H1 (cell line): ENCODE measurements at regions not wholly inside any gene's neighbourhood (a gene's known extent, or its start where the extent isn't known, plus 50 kb on each side); places are given as distances from the start of the nearest gene placed in this dataset.

ENCODE experiments used
- CTCF ChIA-PET: fragments of 300-600 bp; sonication (Branson Sonifier 250); formaldehyde crosslinking; loops from one replicate; lab custom pipeline; 2021; ENCODE audit not compliant: partially characterized antibody; lab: Charles Lee
- POLR2A ChIA-PET: fragments of 300-600 bp; sonication (Branson Sonifier 250); formaldehyde crosslinking; loops from one replicate; lab custom pipeline; 2021; ENCODE audit warnings: inconsistent platforms; ENCODE audit not compliant: partially characterized antibody; lab: Charles Lee
- DNase-seq, 2 experiments: peaks; one replicate each; pipeline versions ENCODE4 v3.0.0 to v3.0.0-alpha.2; 2010 to 2022; ENCODE audit warnings: low spot score in 2 of 2, low read depth in 1 of 2, mixed read lengths in 1 of 2
- FAIRE-seq: peaks from 2 replicates; lab custom pipeline; 2011; peaks lifted over from hg19 to GRCh38; lab: Jason Lieb, UNC
- H2AFZ ChIP-seq: 2 replicates; pipeline ENCODE4 v1.8.1; 2012; ENCODE audit warnings: low read length, inconsistent platforms
- H2AK5ac ChIP-seq: 2 replicates; pipeline ENCODE4 v1.6.1; 2013; ENCODE audit warnings: low read depth, low read length
- H2BK120ac ChIP-seq: replicated peaks from 2 replicates; pipeline ENCODE3; 2013; ENCODE audit warnings: low read depth, low read length, inconsistent platforms
- H2BK12ac ChIP-seq: 2 replicates; pipeline ENCODE4 v1.6.1; 2013; ENCODE audit warnings: low read depth, low read length
- H2BK15ac ChIP-seq: 2 replicates; pipeline ENCODE4 v1.6.1; 2013; ENCODE audit warnings: low read length
- H2BK20ac ChIP-seq: 2 replicates; pipeline ENCODE4 v1.6.1; 2013; ENCODE audit warnings: low read length
- H2BK5ac ChIP-seq: 2 replicates; pipeline ENCODE4 v1.6.1; 2013; ENCODE audit warnings: low read depth, low read length
- H3K14ac ChIP-seq: 2 replicates; pipeline ENCODE4 v1.6.1; 2013; ENCODE audit warnings: inconsistent platforms; ENCODE audit not compliant: insufficient read length
- H3K18ac ChIP-seq: 2 replicates; pipeline ENCODE4 v1.6.1; 2013; ENCODE audit warnings: low read length; ENCODE audit errors: extremely low read depth
- H3K23ac ChIP-seq: 2 replicates; pipeline ENCODE4 v1.6.1; 2013; ENCODE audit warnings: inconsistent platforms; ENCODE audit not compliant: insufficient read length
- H3K23me2 ChIP-seq: 2 replicates; pipeline ENCODE4 v1.6.1; 2013; ENCODE audit warnings: low read depth, low read length
- H3K27ac ChIP-seq: 2 replicates; pipeline ENCODE4 v1.6.1; 2011; ENCODE audit warnings: low read depth, low read length, inconsistent platforms
- H3K27me3 ChIP-seq, 4 experiments: replicated peaks in 1 of 4; 1 replicate in 1 of 4; 2 replicates in 3 of 4; pipeline versions ENCODE4 v1.6.1 to v1.8.1; 2011 to 2013; ENCODE audit warnings: low read length in 3 of 4, mild to moderate bottlenecking in 3 of 4, inconsistent platforms in 2 of 4, mixed read lengths in 2 of 4, moderate library complexity in 1 of 4; ENCODE audit not compliant: control insufficient read depth in 3 of 4, insufficient read depth in 3 of 4; ENCODE audit errors: extremely low read depth in 1 of 4
- H3K36me3 ChIP-seq, 4 experiments: 2 replicates each; pipeline versions ENCODE4 v1.6.1 to v1.8.1; 2011 to 2013; ENCODE audit warnings: mild to moderate bottlenecking in 4 of 4, low read length in 3 of 4, moderate library complexity in 2 of 4, control low read depth in 1 of 4, inconsistent platforms in 1 of 4; ENCODE audit not compliant: insufficient read depth in 4 of 4, control insufficient read depth in 2 of 4
- H3K4ac ChIP-seq: replicated peaks from 2 replicates; pipeline ENCODE3; 2013; ENCODE audit warnings: low read length, low read depth, mixed read lengths, inconsistent platforms; ENCODE audit not compliant: insufficient read length
- H3K4me1 ChIP-seq, 4 experiments: replicated peaks in 1 of 4; 1 replicate in 1 of 4; 2 replicates in 3 of 4; pipeline versions ENCODE4 v1.6.1 to v1.8.1; 2011 to 2013; ENCODE audit warnings: low read length in 3 of 4, inconsistent platforms in 2 of 4, mixed read lengths in 1 of 4; ENCODE audit not compliant: insufficient read depth in 4 of 4, control insufficient read depth in 3 of 4
- H3K4me2 ChIP-seq, 2 experiments: 2 replicates each; pipeline versions ENCODE4 v1.6.1 to v1.8.1; 2011 to 2013; ENCODE audit warnings: low read depth in 2 of 2, low read length in 2 of 2, control low read depth in 1 of 2, inconsistent platforms in 1 of 2, mild to moderate bottlenecking in 1 of 2; ENCODE audit not compliant: insufficient read depth in 1 of 2
- H3K4me3 ChIP-seq, 4 experiments: fragments of 200-600, 300-600 bp in 1 of 4; sonication (generic), shearing (Covaris generic), sonication (Bioruptor Twin) in 1 of 4; 2 replicates each; pipeline versions ENCODE4 v1.5.1 to v1.8.1; 2011 to 2016; ENCODE audit warnings: low read length in 4 of 4, low read depth in 3 of 4, control low read depth in 2 of 4, inconsistent platforms in 2 of 4, mild to moderate bottlenecking in 2 of 4, mixed read lengths in 1 of 4, moderate library complexity in 1 of 4; ENCODE audit not compliant: insufficient read depth in 2 of 4; ENCODE audit errors: extremely low read depth in 1 of 4
- H3K56ac ChIP-seq: replicated peaks from 2 replicates; pipeline ENCODE3; 2013; ENCODE audit warnings: low read depth, mild to moderate bottlenecking, mixed read lengths, low read length, inconsistent platforms; ENCODE audit not compliant: insufficient read length
- H3K79me1 ChIP-seq: 2 replicates; pipeline ENCODE4 v1.6.1; 2013; ENCODE audit warnings: low read depth, low read length, control low read depth
- H3K79me2 ChIP-seq, 2 experiments: 2 replicates each; pipeline versions ENCODE4 v1.6.1 to v1.8.1; 2012 to 2013; ENCODE audit warnings: low read length in 2 of 2, mild to moderate bottlenecking in 2 of 2, inconsistent platforms in 1 of 2; ENCODE audit not compliant: insufficient read depth in 2 of 2, control insufficient read depth in 1 of 2
- H3K9ac ChIP-seq, 4 experiments: replicated peaks in 1 of 4; 1 replicate in 1 of 4; 2 replicates in 3 of 4; pipeline versions ENCODE4 v1.6.1 to v1.8.1; 2011 to 2013; ENCODE audit warnings: low read depth in 3 of 4, low read length in 3 of 4, control low read depth in 2 of 4, mild to moderate bottlenecking in 2 of 4, moderate library complexity in 2 of 4, inconsistent platforms in 1 of 4; ENCODE audit errors: extremely low read depth in 1 of 4
- H3K9me3 ChIP-seq, 2 experiments: 2 replicates each; pipeline versions ENCODE4 v1.6.1 to v1.8.1; 2012 to 2013; ENCODE audit warnings: mild to moderate bottlenecking in 2 of 2, moderate library complexity in 2 of 2, control low read depth in 1 of 2, inconsistent platforms in 1 of 2, low read depth in 1 of 2, low read length in 1 of 2, mixed read lengths in 1 of 2; ENCODE audit not compliant: insufficient read depth in 2 of 2
- H4K20me1 ChIP-seq, 2 experiments: replicated peaks in 1 of 2; 2 replicates each; pipeline versions ENCODE3 to v1.8.1; 2011 to 2013; ENCODE audit warnings: inconsistent platforms in 2 of 2, low read length in 2 of 2, mild to moderate bottlenecking in 1 of 2; ENCODE audit not compliant: insufficient read depth in 2 of 2, control insufficient read depth in 1 of 2
- H4K5ac ChIP-seq: 2 replicates; pipeline ENCODE4 v1.6.1; 2013; ENCODE audit warnings: low read length, low read depth, mixed read lengths, inconsistent platforms; ENCODE audit not compliant: insufficient read length
- H4K8ac ChIP-seq: 2 replicates; pipeline ENCODE4 v1.8.0; 2013; ENCODE audit warnings: mild to moderate bottlenecking, moderate library complexity, low read length, inconsistent platforms; ENCODE audit not compliant: insufficient read depth; ENCODE audit errors: extremely low read depth
- H4K91ac ChIP-seq: replicated peaks from 2 replicates; pipeline ENCODE3; 2013; ENCODE audit warnings: low read length, mixed read lengths, inconsistent platforms; ENCODE audit not compliant: insufficient read length
- JUND ChIP-seq: IDR thresholded peaks from 2 replicates; pipeline ENCODE4 v1.6.1; 2011; ENCODE audit warnings: mild to moderate bottlenecking, improper control_type of control experiment, low read length
- RBBP5 ChIP-seq: IDR thresholded peaks from 2 replicates; pipeline ENCODE4 v1.7.1; 2012; ENCODE audit warnings: low read depth, mild to moderate bottlenecking, inconsistent platforms, low read length, moderate library complexity, borderline replicate concordance
- whole genome bisulfite sequencing, 2 experiments: shearing (Covaris generic) in 1 of 2; methylation state at CpG; one replicate each; pipeline versions ENCODE4 v1.1.6 to v1.1.7; 2013 to 2015; ENCODE audit warnings: low lambda C conversion rate in 2 of 2, mixed read lengths in 2 of 2, inconsistent platforms in 1 of 2, low coverage in 1 of 2, missing lambda C conversion rate in 1 of 2; ENCODE audit not compliant: insufficient replicate concordance in 2 of 2, insufficient coverage in 1 of 2, insufficient read length in 1 of 2; ENCODE audit errors: extremely low coverage in 1 of 2, missing lambda C conversion rate in 1 of 2; 5-methylcytosine and 5-hydroxymethylcytosine counted together

DNA sequence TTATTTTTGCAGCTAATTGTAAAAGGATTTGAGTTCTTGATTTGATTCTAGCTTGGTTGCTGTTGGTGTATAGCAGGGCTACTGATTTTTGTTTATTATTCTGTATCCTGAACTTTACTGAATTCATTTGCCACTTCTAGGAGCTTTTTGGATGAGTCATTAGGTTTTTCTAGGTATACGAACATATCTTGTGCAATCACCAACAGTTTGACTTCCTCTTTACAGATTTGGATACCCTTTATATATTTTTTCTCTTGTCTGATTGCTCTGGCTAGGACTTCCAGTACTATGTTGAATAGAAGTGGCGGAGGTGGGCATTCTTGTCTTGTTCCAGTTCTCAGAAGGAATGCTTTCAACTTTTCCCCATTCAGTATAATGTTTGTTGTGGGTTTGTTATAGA is 210.8 kb downstream of the FGF10 start:
- no peak for FAIRE-seq

More for the DNA sequence above, 210.8 kb downstream of the FGF10 start:
- 90% methylated on average over 2 of the region's 2 CpGs; no CpG with 5 or more reads in 1 of the 2 experiments for WGBS, 2 experiments
- H3K18ac ChIP-seq, result no peak overlapping the region
- H3K14ac ChIP-seq, result no peak overlapping the region
- no peak overlapping the region for H3K23ac ChIP-seq
- no peaks in the 10 kb centered on the region for H3K4me1 ChIP-seq
- no peaks in the 10 kb centered on the region for H3K79me2 ChIP-seq
- no peak overlapping the region for H2BK15ac ChIP-seq
- H3K4me3 ChIP-seq, result no peak overlapping the region
- DNase-seq, result no peak
- no peak overlapping the region for H4K8ac ChIP-seq
- POLR2A ChIA-PET, result no interaction called here
- no peaks in the 10 kb centered on the region for H3K27me3 ChIP-seq
- H3K27ac ChIP-seq, result no peak overlapping the region
- no peaks in the 10 kb centered on the region for H4K20me1 ChIP-seq
- no peak overlapping the region for H2AFZ ChIP-seq
- no peak overlapping the region for H2BK120ac ChIP-seq
- TF ChIP-seq RBBP5 (no peak), JUND (no peak)
- H2BK5ac ChIP-seq, result no peak overlapping the region
- H3K79me1 ChIP-seq, result no peaks in the 10 kb centered on the region
- no peak overlapping the region for H3K56ac ChIP-seq
- H3K36me3 ChIP-seq, result no peaks in the 10 kb centered on the region
- no peak overlapping the region for H3K4me2 ChIP-seq
- 0 out of 4 replicates have a peak, but pooled peaks cover 0 to 3% of the 10 kb centered on the region in 2 experiments for H3K9me3 ChIP-seq
- no peak overlapping the region for H2BK20ac ChIP-seq
- no peak overlapping the region for H3K4ac ChIP-seq
- no peak overlapping the region for H4K5ac ChIP-seq
- no peak overlapping the region for H2BK12ac ChIP-seq
- CTCF ChIA-PET, result no interaction called here
- H3K23me2 ChIP-seq, result no peaks in the 10 kb centered on the region
- no peak overlapping the region for H4K91ac ChIP-seq
- no peak overlapping the region for H2AK5ac ChIP-seq
- no peak overlapping the region for H3K9ac ChIP-seq
